Naive B cell (primary cell): ENCODE measurements at regions not wholly inside any gene's neighbourhood (a gene's known extent, or its start where the extent isn't known, plus 50 kb on each side); places are given as distances from the start of the nearest gene placed in this dataset.

Experiments
- ATAC-seq, 2 donors: fragments of 150-1000 bp; cut with Tn5 transposase; 2 replicates each; pipeline ENCODE4 v1.10.0; 2021; ENCODE audit warnings: low read depth in 2 of 2, mild to moderate bottlenecking in 2 of 2, moderate library complexity in 2 of 2
- DNase-seq: peaks from one replicate; pipeline ENCODE4 v3.0.0; 2022
- H3K27ac Mint-ChIP-seq, 6 donors: one replicate each; pipeline ENCODE4 v1.8.0; 2020 to 2022; ENCODE audit warnings: mild to moderate bottlenecking in 6 of 6, mixed read lengths in 6 of 6, moderate library complexity in 5 of 6, inconsistent platforms in 2 of 6
- H3K27me3 Mint-ChIP-seq, 3 donors: one replicate each; pipeline ENCODE4 v1.8.0; 2021 to 2022; ENCODE audit warnings: mixed read lengths in 3 of 3, mild to moderate bottlenecking in 1 of 3
- H3K36me3 Mint-ChIP-seq, 2 donors: one replicate each; pipeline ENCODE4 v1.8.0; 2020 to 2022; ENCODE audit warnings: mixed read lengths in 2 of 2, inconsistent platforms in 1 of 2, mild to moderate bottlenecking in 1 of 2
- H3K4me1 Mint-ChIP-seq, 3 donors: one replicate each; pipeline ENCODE4 v1.8.0; 2020 to 2022; ENCODE audit warnings: mixed read lengths in 3 of 3, inconsistent platforms in 1 of 3, mild to moderate bottlenecking in 1 of 3, moderate library complexity in 1 of 3
- H3K4me3 Mint-ChIP-seq, 8 donors: one replicate each; pipeline ENCODE4 v1.8.0; 2020 to 2022; ENCODE audit warnings: mild to moderate bottlenecking in 8 of 8, mixed read lengths in 8 of 8, moderate library complexity in 8 of 8, inconsistent platforms in 2 of 8
- H3K9me3 Mint-ChIP-seq, 7 donors: one replicate each; pipeline ENCODE4 v1.8.0; 2020 to 2022; ENCODE audit warnings: mixed read lengths in 7 of 7, mild to moderate bottlenecking in 5 of 7, inconsistent platforms in 2 of 7, moderate library complexity in 1 of 7

DNA sequence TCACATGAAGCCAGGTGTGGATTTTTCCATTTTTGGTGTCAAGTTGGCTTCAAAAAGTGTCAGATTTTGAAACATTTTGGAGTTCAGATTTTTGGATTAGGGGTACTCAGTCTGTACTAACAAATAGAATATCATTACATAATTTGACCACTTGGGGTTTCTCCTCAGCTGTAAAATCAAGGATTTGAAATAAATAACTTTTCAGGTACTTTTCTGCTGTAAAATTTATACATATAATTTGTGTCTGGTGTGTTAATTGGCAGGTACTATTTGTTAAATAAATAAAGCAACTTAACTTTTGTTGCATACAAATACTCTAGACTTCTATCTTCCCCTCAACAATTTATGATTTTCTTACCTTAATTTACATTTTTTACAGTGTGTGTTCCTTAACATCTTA lies 234.1 kb upstream of the PRICKLE1 start:
- no peak for ATAC-seq
- Mint-ChIP-seq H3K36me3 (no peaks in the 10 kb centered on the region), H3K27ac (no peak overlapping the region), H3K9me3 (peaks cover 0 to 15% (median 1%) of the 10 kb centered on the region in 7 donors), H3K4me3 (no peak overlapping the region), H3K27me3 (no peaks in the 10 kb centered on the region), H3K4me1 (no peaks in the 10 kb centered on the region)
- DNase-seq = no peak

DNA sequence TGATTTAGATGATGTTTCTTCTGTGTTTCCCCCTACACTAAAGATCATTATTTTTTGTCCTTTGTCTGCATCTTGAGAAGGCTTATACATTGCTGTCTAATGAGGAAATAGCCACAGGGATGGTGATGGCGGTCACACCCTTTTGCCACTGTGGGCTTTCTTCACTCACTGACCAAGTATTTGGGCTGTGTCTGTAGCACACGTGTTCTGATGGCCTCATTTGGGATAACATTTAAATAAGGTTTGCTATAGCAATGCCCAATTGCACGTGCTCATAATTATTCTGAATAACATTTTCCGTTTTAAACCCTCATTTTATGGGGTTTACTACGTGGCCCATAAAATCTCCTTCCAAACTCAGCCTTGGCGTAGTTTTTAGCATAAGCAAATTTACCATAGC lies 230.3 kb upstream of the PRICKLE1 start:
- H3K36me3 Mint-ChIP-seq = no peaks in the 10 kb centered on the region
- H3K9me3 Mint-ChIP-seq = peaks cover 0 to 13% (median under 1%) of the 10 kb centered on the region in 7 donors
- no peaks in the 10 kb centered on the region for H3K4me1 Mint-ChIP-seq
- DNase-seq (no peak), ATAC-seq (no peak)
- no peaks in the 10 kb centered on the region for H3K27me3 Mint-ChIP-seq
- no peak overlapping the region for H3K27ac Mint-ChIP-seq
- no peak overlapping the region for H3K4me3 Mint-ChIP-seq

DNA sequence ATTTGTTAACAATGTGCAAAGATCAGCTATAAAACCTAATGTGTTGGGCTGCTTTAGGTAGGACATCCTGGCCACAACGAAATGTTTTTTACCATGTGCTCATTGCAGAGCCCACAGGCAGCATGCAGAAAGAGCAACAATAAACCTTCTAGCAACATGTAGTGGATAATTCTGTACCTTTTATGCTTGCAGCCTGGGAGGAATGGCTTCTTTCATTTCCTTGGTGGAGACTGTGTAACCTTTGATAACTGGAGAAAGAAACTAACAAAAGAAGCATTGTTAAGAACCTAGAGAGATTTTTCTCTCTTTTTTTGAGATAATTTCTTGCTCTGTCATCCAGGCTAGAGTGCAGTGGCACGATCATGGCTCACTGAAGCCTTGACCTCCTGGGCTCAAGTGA lies 225.5 kb upstream of the PRICKLE1 start:
- Mint-ChIP-seq H3K4me3 (no peak overlapping the region), H3K36me3 (no peaks in the 10 kb centered on the region), H3K9me3 (peaks cover 0 to 3% (median 0%) of the 10 kb centered on the region in 7 donors), H3K4me1 (no peaks in the 10 kb centered on the region), H3K27ac (no peak overlapping the region), H3K27me3 (no peaks in the 10 kb centered on the region)
- ATAC-seq (no peak), DNase-seq (no peak)

- H3K9me3 Mint-ChIP-seq = peaks cover 0 to 3% (median 0%) of the 10 kb centered on the region in 7 donors
- no peak for ATAC-seq
- H3K4me3 Mint-ChIP-seq = no peak overlapping the region
- no peaks in the 10 kb centered on the region for H3K27me3 Mint-ChIP-seq
- no peaks in the 10 kb centered on the region for H3K4me1 Mint-ChIP-seq
- no peak for DNase-seq
- peak overlapping the region in 1 of 6 donors; percentile 10 for H3K27ac Mint-ChIP-seq
- H3K36me3 Mint-ChIP-seq = no peaks in the 10 kb centered on the region
Measured at GRCh38 chr12:42812871-42813270, 223.3 kb upstream of the PRICKLE1 start.

DNA sequence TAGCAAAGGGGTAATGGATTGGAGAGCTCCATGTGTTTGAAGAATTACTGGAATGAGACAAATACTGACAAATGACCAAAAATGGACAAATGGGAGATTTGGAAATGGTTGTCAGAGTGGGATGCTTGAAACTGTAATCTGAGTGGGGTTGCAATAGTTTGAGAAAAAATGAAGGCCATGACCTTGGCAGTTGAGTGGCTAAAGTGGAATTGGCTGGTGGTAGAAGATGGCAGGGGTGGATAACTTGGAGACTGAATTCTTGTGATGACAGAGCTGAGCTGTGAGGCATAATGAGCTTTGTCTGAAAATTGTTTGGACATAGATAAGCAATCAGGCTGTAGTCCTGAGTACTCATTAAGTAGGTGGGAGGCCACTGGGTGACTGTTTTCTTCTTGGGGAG lies 222.5 kb upstream of the PRICKLE1 start:
- no peak for DNase-seq
- Mint-ChIP-seq H3K36me3 (no peaks in the 10 kb centered on the region), H3K27me3 (no peaks in the 10 kb centered on the region)

DNA sequence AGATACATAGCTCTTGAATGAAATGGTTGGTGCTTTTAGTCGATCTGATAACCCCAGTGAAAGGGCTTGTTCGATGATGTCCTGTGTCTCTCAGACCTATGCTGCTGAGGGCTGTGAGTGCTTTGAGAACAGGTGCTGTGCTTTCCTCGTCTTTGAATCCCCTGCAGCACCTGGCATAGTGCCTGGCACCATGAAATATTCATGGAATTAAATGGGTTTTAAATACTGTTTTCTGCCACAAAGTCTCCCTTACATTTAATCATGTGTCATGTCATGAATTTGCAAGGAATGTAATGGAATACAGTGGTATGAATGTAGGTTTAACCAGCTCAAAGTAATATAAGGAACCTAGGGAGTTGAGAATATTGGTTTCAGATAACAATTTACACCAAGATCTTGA lies 220.5 kb upstream of the PRICKLE1 start:
- H3K27ac Mint-ChIP-seq = no peak overlapping the region
- H3K27me3 Mint-ChIP-seq = no peaks in the 10 kb centered on the region
- DNase-seq = no peak
- ATAC-seq = no peak
- H3K4me1 Mint-ChIP-seq = no peaks in the 10 kb centered on the region
- peaks cover 0 to 3% (median 0%) of the 10 kb centered on the region in 7 donors for H3K9me3 Mint-ChIP-seq
- no peak overlapping the region for H3K4me3 Mint-ChIP-seq
- no peaks in the 10 kb centered on the region for H3K36me3 Mint-ChIP-seq

More for the DNA sequence above, 222.5 kb upstream of the PRICKLE1 start:
- Mint-ChIP-seq H3K9me3 (peaks cover 0 to 3% (median 0%) of the 10 kb centered on the region in 7 donors), H3K4me3 (no peak overlapping the region), H3K4me1 (no peaks in the 10 kb centered on the region), H3K27ac (no peak overlapping the region)
- no peak for ATAC-seq

GRCh38 chr12:42809226-42809625 lies 219.7 kb upstream of the PRICKLE1 start:
- no peak for ATAC-seq
- no peak for DNase-seq
- no peak overlapping the region for H3K4me3 Mint-ChIP-seq
- peaks cover 0 to 3% (median 0%) of the 10 kb centered on the region in 7 donors for H3K9me3 Mint-ChIP-seq
- H3K27ac Mint-ChIP-seq = no peak overlapping the region
- no peaks in the 10 kb centered on the region for H3K27me3 Mint-ChIP-seq
- H3K4me1 Mint-ChIP-seq = no peaks in the 10 kb centered on the region
- no peaks in the 10 kb centered on the region for H3K36me3 Mint-ChIP-seq

DNA sequence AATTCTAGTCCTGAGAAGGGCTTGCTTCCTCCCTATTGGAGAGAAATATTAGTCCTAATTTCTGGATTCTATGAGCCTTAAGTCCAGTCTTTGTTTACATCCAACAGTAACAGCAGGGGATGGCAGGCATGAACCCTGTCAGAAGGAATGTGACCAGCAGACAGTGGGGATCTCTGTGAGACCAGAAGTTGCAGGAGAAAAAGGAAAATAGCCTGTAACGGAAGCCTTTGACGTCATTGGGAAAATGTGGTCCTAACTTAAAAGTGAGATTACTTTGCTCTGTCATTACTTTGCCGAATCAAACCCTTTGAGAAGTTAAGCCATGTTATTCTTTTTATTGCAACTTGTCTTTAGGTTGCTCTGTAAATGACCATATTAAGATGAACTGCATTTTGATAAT lies 218.2 kb upstream of the PRICKLE1 start:
- Mint-ChIP-seq H3K27ac (no peak overlapping the region), H3K4me3 (no peak overlapping the region), H3K4me1 (no peaks in the 10 kb centered on the region), H3K9me3 (peaks cover 0 to 3% (median 0%) of the 10 kb centered on the region in 7 donors), H3K27me3 (no peaks in the 10 kb centered on the region), H3K36me3 (no peaks in the 10 kb centered on the region)
- DNase-seq (no peak), ATAC-seq (no peak)

DNA sequence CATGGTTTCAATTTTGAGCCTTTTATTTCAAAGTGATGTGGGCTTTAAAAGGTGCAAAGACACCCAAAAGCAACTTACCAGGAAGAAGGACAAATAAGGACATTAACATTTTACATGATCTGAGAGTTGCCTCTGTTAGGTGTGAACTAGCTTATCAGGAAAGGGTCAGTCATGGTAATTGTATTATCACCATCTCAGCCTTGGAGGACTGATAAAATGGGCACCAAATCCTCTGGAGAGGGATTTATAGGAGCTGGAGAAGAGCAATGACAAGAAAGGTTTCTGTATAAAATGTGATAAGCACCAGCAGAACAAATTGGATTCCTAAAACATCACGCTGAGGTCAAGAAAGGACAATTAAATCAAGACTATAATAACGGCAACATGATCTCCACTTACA lies 217.7 kb upstream of the PRICKLE1 start:
- Mint-ChIP-seq H3K4me3 (no peak overlapping the region), H3K27ac (no peak overlapping the region), H3K9me3 (peaks cover 0 to 3% (median 0%) of the 10 kb centered on the region in 7 donors), H3K4me1 (no peaks in the 10 kb centered on the region), H3K36me3 (no peaks in the 10 kb centered on the region), H3K27me3 (no peaks in the 10 kb centered on the region)
- ATAC-seq (no peak), DNase-seq (no peak)

GRCh38 chr12:42804928-42805327 lies 215.4 kb upstream of the PRICKLE1 start:
- ATAC-seq (no peak), DNase-seq (no peak)
- no peaks in the 10 kb centered on the region for H3K27me3 Mint-ChIP-seq
- H3K36me3 Mint-ChIP-seq = no peaks in the 10 kb centered on the region
- no peaks in the 10 kb centered on the region for H3K4me1 Mint-ChIP-seq
- no peaks in the 10 kb centered on the region for H3K9me3 Mint-ChIP-seq
- no peak overlapping the region for H3K27ac Mint-ChIP-seq
- H3K4me3 Mint-ChIP-seq = no peak overlapping the region

DNA sequence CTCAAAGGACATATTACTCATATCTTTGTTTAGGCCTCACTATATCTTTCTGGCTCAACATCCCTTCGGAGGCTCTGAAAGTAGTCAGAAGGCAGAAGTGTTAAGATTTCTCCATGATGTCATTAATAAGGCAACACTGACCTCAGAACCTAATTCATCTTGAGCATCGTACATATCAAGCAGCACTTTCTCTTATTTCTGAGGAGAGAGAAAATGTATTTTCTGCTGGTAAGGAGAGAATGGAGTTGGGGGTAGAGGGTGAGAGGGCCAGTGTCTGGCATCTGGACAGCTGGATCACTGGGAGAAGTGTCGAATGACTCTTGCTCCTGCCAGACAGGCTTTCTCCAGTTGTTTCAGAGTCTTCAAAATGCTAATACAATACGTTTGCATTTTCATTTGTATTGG lies 213.2 kb upstream of the PRICKLE1 start:
- Mint-ChIP-seq H3K9me3 (peaks cover 0 to 2% (median 0%) of the 10 kb centered on the region in 7 donors), H3K4me3 (no peak overlapping the region), H3K27me3 (no peaks in the 10 kb centered on the region), H3K4me1 (no peaks in the 10 kb centered on the region), H3K27ac (no peak overlapping the region), H3K36me3 (no peaks in the 10 kb centered on the region)
- no peak for DNase-seq
- no peak for ATAC-seq

DNA sequence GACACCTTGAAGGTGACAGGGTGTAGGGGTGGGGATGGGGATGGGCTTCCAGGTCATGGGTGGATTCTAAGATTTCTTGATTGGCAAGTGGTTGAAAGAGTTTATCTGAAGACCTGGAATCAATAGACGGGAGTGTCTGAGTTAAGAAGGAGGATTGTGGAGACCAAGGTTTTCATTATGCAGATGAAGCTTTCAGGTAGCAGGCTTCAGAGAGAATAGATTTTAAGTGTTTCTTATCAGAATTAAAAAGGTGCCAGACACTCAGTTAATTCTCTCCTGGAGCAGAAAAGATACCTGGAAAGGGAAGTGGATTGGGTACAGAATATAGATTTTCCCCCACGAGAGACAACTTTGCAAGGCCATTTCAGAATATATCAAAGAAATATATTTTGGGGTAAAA lies 211.7 kb upstream of the PRICKLE1 start:
- H3K4me3 Mint-ChIP-seq = no peak overlapping the region
- H3K36me3 Mint-ChIP-seq = no peaks in the 10 kb centered on the region
- no peaks in the 10 kb centered on the region for H3K4me1 Mint-ChIP-seq
- no peaks in the 10 kb centered on the region for H3K27me3 Mint-ChIP-seq
- ATAC-seq = no peak
- H3K9me3 Mint-ChIP-seq = peaks cover 0 to 2% (median 0%) of the 10 kb centered on the region in 7 donors
- H3K27ac Mint-ChIP-seq = no peak overlapping the region
- DNase-seq = no peak

GRCh38 chr12:42799966-42800365 lies 210.4 kb upstream of the PRICKLE1 start:
- Mint-ChIP-seq H3K9me3 (peaks cover 0 to 2% (median 0%) of the 10 kb centered on the region in 7 donors), H3K27me3 (no peaks in the 10 kb centered on the region), H3K27ac (no peak overlapping the region), H3K4me1 (no peaks in the 10 kb centered on the region), H3K36me3 (no peaks in the 10 kb centered on the region), H3K4me3 (no peak overlapping the region)
- DNase-seq = no peak
- no peak for ATAC-seq

DNA sequence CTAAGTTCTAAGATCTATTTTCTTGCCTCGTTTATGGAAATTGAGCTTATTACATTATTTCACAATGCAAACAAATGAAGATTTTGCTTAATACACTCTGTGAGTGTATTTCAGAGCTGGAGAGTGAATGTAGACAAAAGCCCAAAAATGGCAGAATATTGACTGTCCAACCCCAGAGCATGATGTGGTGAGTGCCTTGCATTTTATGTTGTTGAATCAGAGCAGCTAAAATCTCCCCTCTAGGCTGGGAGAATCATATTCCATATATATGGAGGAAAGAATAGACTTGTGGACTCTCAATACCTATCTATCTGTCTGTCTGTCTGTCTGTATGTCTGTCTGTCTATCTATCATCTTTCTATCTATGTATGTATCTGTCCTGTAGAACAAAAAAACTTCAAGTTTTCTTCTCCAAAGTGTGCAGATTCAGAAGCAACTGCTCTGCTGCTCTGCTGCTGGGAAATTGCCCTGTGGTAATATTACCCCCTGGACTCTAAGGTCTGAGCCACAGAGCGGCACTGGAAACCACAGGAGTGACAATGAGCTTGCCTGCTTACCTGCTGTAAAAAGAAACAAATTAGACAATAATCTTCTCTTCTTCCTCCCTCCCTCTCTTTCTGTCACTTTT lies 209.4 kb upstream of the PRICKLE1 start:
- DNase-seq (no peak), ATAC-seq (no peak)
- Mint-ChIP-seq H3K9me3 (peaks cover 0 to 3% (median 0%) of the 10 kb centered on the region in 7 donors), H3K36me3 (no peaks in the 10 kb centered on the region), H3K27ac (no peak overlapping the region), H3K27me3 (peaks cover 0 to 7% (median 0%) of the 10 kb centered on the region in 3 donors), H3K4me1 (no peaks in the 10 kb centered on the region), H3K4me3 (no peak overlapping the region)

- Mint-ChIP-seq H3K4me3 (no peak overlapping the region), H3K9me3 (peaks cover 0 to 3% (median 0%) of the 10 kb centered on the region in 7 donors), H3K27ac (no peak overlapping the region), H3K27me3 (peaks cover 0 to 7% (median 0%) of the 10 kb centered on the region in 3 donors), H3K36me3 (no peaks in the 10 kb centered on the region), H3K4me1 (no peaks in the 10 kb centered on the region)
- DNase-seq (no peak), ATAC-seq (no peak)
Measured at GRCh38 chr12:42794806-42795205, 205.3 kb upstream of the PRICKLE1 start.
